ENCODE measurements at regions not wholly inside any gene's neighbourhood (a gene's known extent, or its start where the extent isn't known, plus 50 kb on each side); places are given as distances from the start of the nearest gene placed in this dataset.

DNA sequence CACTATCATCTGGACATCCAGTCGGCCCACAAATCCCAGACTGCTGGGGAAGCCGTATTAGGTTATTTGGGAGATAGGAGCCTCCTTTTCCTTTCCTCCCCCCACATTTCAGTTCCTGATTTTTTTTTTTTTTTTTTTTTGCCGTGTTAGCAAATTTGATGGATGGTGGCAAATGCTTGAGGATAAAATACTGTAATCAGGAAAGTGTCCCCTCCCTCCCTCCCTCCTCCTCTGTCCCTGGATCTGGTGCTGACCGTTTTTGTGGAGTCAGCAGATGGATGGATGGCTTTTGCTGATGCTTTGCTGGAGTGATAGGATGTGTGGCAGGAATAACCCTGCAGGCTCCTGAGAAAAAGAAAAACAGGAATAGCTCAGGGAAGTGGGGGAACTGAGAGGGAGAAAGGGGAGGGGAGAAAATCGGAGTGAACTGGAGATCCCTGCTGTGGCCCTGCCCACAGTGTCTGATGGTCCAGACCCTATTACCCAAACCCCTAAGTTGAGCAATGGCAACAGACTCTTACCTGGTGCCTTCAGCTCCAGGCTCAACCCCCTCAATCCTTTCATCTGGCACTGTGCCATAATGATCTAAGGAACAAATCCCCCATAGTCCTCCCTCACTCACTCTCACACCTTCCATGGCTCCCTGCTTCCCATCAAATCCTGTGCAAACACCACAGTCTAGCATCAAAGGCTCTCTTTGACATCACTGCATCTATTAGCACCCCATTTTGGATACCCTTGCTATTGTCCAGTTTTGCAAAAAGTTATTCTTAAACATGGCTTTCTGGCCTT is 277.3 kb upstream of the CHD6 start:
- TF ChIP-seq FOXK2 (IDR thresholded peaks at IDR 0.05) (no peak), PKNOX1 (IDR thresholded peaks at IDR 0.05) (no peak), SP1 (IDR thresholded peaks at IDR 0.05) (no peak), L3MBTL2 (conservative IDR thresholded peaks at IDR 0.05) (no peak), NFRKB (IDR thresholded peaks at IDR 0.05) (no peak), FOXM1 (IDR thresholded peaks at IDR 0.05; ENCODE audit: borderline replicate concordance) (no peak), BHLHE40 (IDR thresholded peaks at IDR 0.05; ENCODE audit: borderline replicate concordance) (no peak), ELF4 (IDR thresholded peaks at IDR 0.05) (no peak), SUZ12 (IDR thresholded peaks at IDR 0.05) (no peak), TARDBP (IDR thresholded peaks at IDR 0.05) (no peak), CTBP1 (IDR thresholded peaks at IDR 0.05; ENCODE audit: borderline replicate concordance) (no peak), HDGF (IDR thresholded peaks at IDR 0.05; ENCODE audit: borderline replicate concordance) (no peak)
